HEK293T (cell line): ENCODE measurements at regions not wholly inside any gene's neighbourhood (a gene's known extent, or its start where the extent isn't known, plus 50 kb on each side); places are given as distances from the start of the nearest gene placed in this dataset.
A peak's percentile ranks its signal among the peaks of the same experiment; 100 is the strongest.

Source experiments
- CTCF ChIA-PET: fragments of 350-600 bp; formaldehyde crosslinking; extraction: SDS; loops from one replicate; lab custom pipeline; 2021; ENCODE audit warnings: antibody characterized with exemption, inconsistent platforms; lab: Yijun Ruan, JAX
- POLR2A ChIA-PET: fragments of 350-600 bp; formaldehyde crosslinking; extraction: SDS; loops from one replicate; lab custom pipeline; 2020; ENCODE audit warnings: antibody characterized with exemption, inconsistent platforms; lab: Yijun Ruan, JAX
- DNase-seq: peaks from one replicate; pipeline ENCODE4 v3.0.0; 2012; ENCODE audit warnings: mixed read lengths; ENCODE audit errors: extremely low spot score
- ARNT ChIP-seq: fragments of 450-650 bp; IDR thresholded peaks from 2 replicates; pipeline ENCODE4 v1.6.1; 2017; ENCODE audit warnings: mild to moderate bottlenecking
- BHLHE40 ChIP-seq: fragments of 450-650 bp; IDR thresholded peaks from 2 replicates; pipeline ENCODE4 v1.6.1; 2016; ENCODE audit warnings: mild to moderate bottlenecking, moderate library complexity, borderline replicate concordance
- CTBP1 ChIP-seq: fragments of 450-650 bp; IDR thresholded peaks from 2 replicates; pipeline ENCODE4 v1.6.1; 2016; ENCODE audit warnings: borderline replicate concordance
- ELF4 ChIP-seq: fragments of 450-650 bp; IDR thresholded peaks from 2 replicates; pipeline ENCODE4 v1.6.1; 2017; ENCODE audit warnings: antibody characterized with exemption
- FOXA1 ChIP-seq: fragments of 450-650 bp; IDR thresholded peaks from 2 replicates; pipeline ENCODE4 v1.6.1; 2016; ENCODE audit warnings: mild to moderate bottlenecking
- FOXK2 ChIP-seq: fragments of 450-650 bp; IDR thresholded peaks from 2 replicates; pipeline ENCODE4 v1.6.1; 2016; ENCODE audit warnings: mild to moderate bottlenecking
- FOXM1 ChIP-seq: fragments of 450-650 bp; IDR thresholded peaks from 2 replicates; pipeline ENCODE4 v1.6.1; 2017; ENCODE audit warnings: mild to moderate bottlenecking, borderline replicate concordance
- HDGF ChIP-seq: fragments of 450-650 bp; IDR thresholded peaks from 2 replicates; pipeline ENCODE4 v1.6.1; 2017; ENCODE audit warnings: antibody characterized with exemption, borderline replicate concordance
- L3MBTL2 ChIP-seq: fragments of 450-650 bp; conservative IDR thresholded peaks from 2 replicates; pipeline ENCODE4 v1.6.1; 2016; ENCODE audit warnings: mild to moderate bottlenecking
- LEF1 ChIP-seq: fragments of 450-650 bp; IDR thresholded peaks from 2 replicates; pipeline ENCODE4 v1.6.1; 2017; ENCODE audit warnings: mild to moderate bottlenecking, borderline replicate concordance
- NFRKB ChIP-seq: fragments of 450-650 bp; IDR thresholded peaks from 2 replicates; pipeline ENCODE4 v1.6.1; 2016; ENCODE audit warnings: mild to moderate bottlenecking, moderate library complexity
- SP1 ChIP-seq: fragments of 450-650 bp; IDR thresholded peaks from 2 replicates; pipeline ENCODE4 v1.6.1; 2017
- SUZ12 ChIP-seq: fragments of 450-650 bp; IDR thresholded peaks from 2 replicates; pipeline ENCODE4 v1.6.1; 2016; ENCODE audit warnings: mild to moderate bottlenecking
- TARDBP ChIP-seq: fragments of 450-650 bp; IDR thresholded peaks from 2 replicates; pipeline ENCODE4 v1.6.1; 2016
- ZNF384 ChIP-seq: fragments of 450-650 bp; IDR thresholded peaks from 2 replicates; pipeline ENCODE4 v1.6.1; 2016
- TF ChIP-seq, protein P1 (sequence below): fragments of 450-650 bp; IDR thresholded peaks from 2 replicates; pipeline ENCODE4 v1.6.1; 2016

- TF ChIP-seq ELF4 (no peak), FOXK2 (no peak), ZNF384 (no peak), NFRKB (no peak), TARDBP (no peak), BHLHE40 (no peak), HDGF (no peak), SP1 (no peak), CTBP1 (no peak), SUZ12 (no peak), ARNT (no peak), LEF1 (no peak), L3MBTL2 (no peak), FOXM1 (no peak), FOXA1 (no peak)
- TF ChIP-seq, protein P1, sequence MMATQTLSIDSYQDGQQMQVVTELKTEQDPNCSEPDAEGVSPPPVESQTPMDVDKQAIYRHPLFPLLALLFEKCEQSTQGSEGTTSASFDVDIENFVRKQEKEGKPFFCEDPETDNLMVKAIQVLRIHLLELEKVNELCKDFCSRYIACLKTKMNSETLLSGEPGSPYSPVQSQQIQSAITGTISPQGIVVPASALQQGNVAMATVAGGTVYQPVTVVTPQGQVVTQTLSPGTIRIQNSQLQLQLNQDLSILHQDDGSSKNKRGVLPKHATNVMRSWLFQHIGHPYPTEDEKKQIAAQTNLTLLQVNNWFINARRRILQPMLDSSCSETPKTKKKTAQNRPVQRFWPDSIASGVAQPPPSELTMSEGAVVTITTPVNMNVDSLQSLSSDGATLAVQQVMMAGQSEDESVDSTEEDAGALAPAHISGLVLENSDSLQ, result no peak
- ChIA-PET POLR2A (no interaction called here), CTCF (no interaction called here)
- DNase-seq, result no peak
Measured at GRCh38 chr17:33914125-33914524, 341.0 kb upstream of the CCL2 start.

- ChIA-PET CTCF (no interaction called here), POLR2A (no interaction called here)
- no peak for TF ChIP-seq FOXA1
- TF ChIP-seq ELF4, result no peak
- TF ChIP-seq L3MBTL2, result no peak
- no peak for TF ChIP-seq HDGF
- TF ChIP-seq, protein P1, result no peak
- TF ChIP-seq FOXK2, result no peak
- no peak for TF ChIP-seq SUZ12
- TF ChIP-seq SP1, result no peak
- TF ChIP-seq CTBP1, result no peak
- TF ChIP-seq NFRKB, result no peak
- DNase-seq, result no peak
Measured at GRCh38 chr17:33922971-33923370, 332.1 kb upstream of the CCL2 start.

- ChIA-PET CTCF (no interaction called here), POLR2A (no interaction called here)
- DNase-seq, result no peak
- TF ChIP-seq TARDBP (no peak), FOXK2 (no peak), L3MBTL2 (no peak), SUZ12 (no peak), ELF4 (no peak), FOXM1 (no peak), ZNF384 (no peak), FOXA1 (no peak), ARNT (no peak), CTBP1 (no peak), LEF1 (no peak), HDGF (no peak), NFRKB (no peak), BHLHE40 (no peak), SP1 (no peak)
- TF ChIP-seq, protein P1, result no peak
Measured at GRCh38 chr17:33924104-33924503, 331.0 kb upstream of the CCL2 start.

DNA sequence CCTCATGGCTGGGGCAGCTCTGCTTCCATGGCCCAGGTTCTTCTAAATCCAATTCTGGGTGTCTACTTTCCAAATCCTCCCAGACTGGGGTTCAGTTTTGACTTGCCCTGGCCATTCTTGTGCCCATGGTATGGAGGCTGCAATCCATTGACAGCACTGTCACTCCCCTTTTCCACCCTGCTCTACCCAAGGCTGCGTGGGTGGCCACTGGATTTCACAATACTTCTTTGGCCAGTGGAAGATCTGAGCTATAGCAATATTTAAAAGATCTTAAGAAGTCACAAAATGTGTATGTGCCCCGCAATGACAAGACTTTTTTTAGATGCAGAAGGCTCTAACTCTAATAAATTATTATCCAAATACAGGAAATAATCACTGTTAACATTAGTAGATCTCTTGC is 329.4 kb upstream of the CCL2 start:
- POLR2A ChIA-PET, result no interaction called here
- no peak for DNase-seq
- CTCF ChIA-PET, result no interaction called here
- no peak for TF ChIP-seq CTBP1
- no peak for TF ChIP-seq BHLHE40
- no peak for TF ChIP-seq ELF4
- TF ChIP-seq ARNT, result no peak
- TF ChIP-seq HDGF, result no peak
- no peak for TF ChIP-seq L3MBTL2
- TF ChIP-seq FOXA1, result no peak
- TF ChIP-seq SUZ12, result no peak
- no peak for TF ChIP-seq ZNF384
- no peak for TF ChIP-seq LEF1
- TF ChIP-seq FOXM1, result no peak
- no peak for TF ChIP-seq NFRKB
- TF ChIP-seq SP1, result no peak
- TF ChIP-seq FOXK2, result no peak
- no peak for TF ChIP-seq TARDBP
- TF ChIP-seq, protein P1, result no peak

DNA sequence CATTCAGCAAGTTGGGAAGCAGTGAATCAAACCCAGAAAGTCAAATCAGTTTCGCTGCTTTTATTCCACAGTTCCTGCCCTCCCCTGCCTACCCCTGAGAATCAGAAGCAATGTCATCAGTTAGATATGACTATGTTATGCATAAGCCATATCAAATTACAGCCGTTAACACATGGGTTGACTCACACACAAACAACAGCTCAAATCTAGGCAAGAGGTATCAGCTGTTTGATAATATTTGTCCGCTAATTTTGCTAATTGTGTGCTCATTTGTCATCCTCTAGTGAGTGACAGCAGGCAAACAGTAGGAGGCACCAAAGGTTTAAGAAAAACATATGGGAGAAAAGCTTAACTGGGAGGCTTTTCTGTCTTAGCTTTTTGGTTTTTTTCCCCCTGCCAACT is 327.4 kb upstream of the CCL2 start:
- DNase-seq, result no peak
- ChIA-PET POLR2A (no interaction called here), CTCF (interaction anchor here (0.7 to 0.9 kb wide), 2 partner anchors 218 to 375 kb away, joined by 3 read pairs; no protein-coding TSS in a partner anchor)
- no peak for TF ChIP-seq BHLHE40
- TF ChIP-seq LEF1, result no peak
- TF ChIP-seq FOXK2, result no peak
- no peak for TF ChIP-seq ARNT
- no peak for TF ChIP-seq CTBP1
- TF ChIP-seq, protein P1, result 0 out of 2 replicates have a peak, but pooled peaks have one; percentile 9
- no peak for TF ChIP-seq TARDBP
- no peak for TF ChIP-seq SUZ12
